ENCODE measurements at regions not wholly inside any gene's neighbourhood (a gene's known extent, or its start where the extent isn't known, plus 50 kb on each side); places are given as distances from the start of the nearest gene placed in this dataset.

- peaks cover 21% of the 10 kb centered on the region for H3K4me1 ChIP-seq (ENCODE audit: control insufficient read depth, insufficient read depth, low read length)
- no peaks in the 10 kb centered on the region for H3K27me3 ChIP-seq (ENCODE audit: control insufficient read depth, insufficient read depth, low read length)
- peak; percentile 36 for DNase-seq
- H3K9me3 ChIP-seq (replicated peaks; ENCODE audit: control insufficient read depth, low read depth, low read length) = no peaks in the 10 kb centered on the region
- no peak overlapping the region for H3K27ac ChIP-seq (ENCODE audit: low read length)
- H3K36me3 ChIP-seq (ENCODE audit: control insufficient read depth, insufficient read depth, low read length) = no peaks in the 10 kb centered on the region
- 0% methylated on average over 1 of the region's 3 CpGs for WGBS (ENCODE audit: insufficient coverage)
- no peak overlapping the region for H3K4me3 ChIP-seq (ENCODE audit: low read length)
These were observed 232.6 kb upstream of the ADAMTS16 start for GRCh38 chr5:4907571-4907970.

DNA sequence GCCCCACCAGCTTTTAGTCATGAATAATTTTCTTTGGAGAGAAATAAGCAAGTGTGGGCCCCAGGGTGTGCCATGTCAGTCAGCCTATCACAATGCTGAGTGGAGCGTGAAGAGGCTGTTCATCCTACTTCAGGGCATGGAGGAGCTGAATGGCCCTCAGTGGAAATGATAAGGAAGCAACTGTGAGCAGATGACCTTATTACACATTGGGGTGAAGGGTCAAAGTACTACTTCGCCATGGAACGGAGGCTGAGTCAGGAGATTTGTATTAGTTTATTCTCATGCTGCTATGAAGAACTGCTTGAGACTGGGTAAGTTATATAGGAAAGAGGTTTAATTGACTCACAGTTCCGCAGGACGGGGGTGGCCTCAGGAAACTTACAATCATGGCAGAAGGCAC lies 231.0 kb upstream of the ADAMTS16 start:
- WGBS (ENCODE audit: insufficient coverage) = 100% methylated on average over 3 of the region's 5 CpGs
- H3K27me3 ChIP-seq (ENCODE audit: control insufficient read depth, insufficient read depth, low read length) = no peaks in the 10 kb centered on the region
- no peaks in the 10 kb centered on the region for H3K9me3 ChIP-seq (replicated peaks; ENCODE audit: control insufficient read depth, low read depth, low read length)
- H3K4me3 ChIP-seq (ENCODE audit: low read length) = no peak overlapping the region
- H3K36me3 ChIP-seq (ENCODE audit: control insufficient read depth, insufficient read depth, low read length) = no peaks in the 10 kb centered on the region
- H3K27ac ChIP-seq (ENCODE audit: low read length) = no peak overlapping the region
- peaks cover 21% of the 10 kb centered on the region for H3K4me1 ChIP-seq (ENCODE audit: control insufficient read depth, insufficient read depth, low read length)
- no peak for DNase-seq

GRCh38 chr5:4911646-4912403 lies 228.3 kb upstream of the ADAMTS16 start:
- Histone ChIP-seq H3K9me3 (replicated peaks; ENCODE audit: control insufficient read depth, low read depth, low read length) (no peaks in the 10 kb centered on the region), H3K27ac (ENCODE audit: low read length) (no peak overlapping the region), H3K4me3 (ENCODE audit: low read length) (no peak overlapping the region), H3K27me3 (ENCODE audit: control insufficient read depth, insufficient read depth, low read length) (no peaks in the 10 kb centered on the region), H3K36me3 (ENCODE audit: control insufficient read depth, insufficient read depth, low read length) (no peaks in the 10 kb centered on the region), H3K4me1 (ENCODE audit: control insufficient read depth, insufficient read depth, low read length) (peaks cover 8% of the 10 kb centered on the region)
- 75% methylated on average over 2 of the region's 6 CpGs for WGBS (ENCODE audit: insufficient coverage)
- DNase-seq = no peak

- WGBS (ENCODE audit: insufficient coverage) = 20% methylated on average over 1 of the region's 5 CpGs
- H3K36me3 ChIP-seq (ENCODE audit: control insufficient read depth, insufficient read depth, low read length) = no peaks in the 10 kb centered on the region
- no peak for DNase-seq
These were observed 218.2 kb upstream of the ADAMTS16 start for GRCh38 chr5:4921929-4922328.

GRCh38 chr5:4924577-4924976 lies 215.6 kb upstream of the ADAMTS16 start:
- Histone ChIP-seq H3K27me3 (ENCODE audit: control insufficient read depth, insufficient read depth, low read length) (no peaks in the 10 kb centered on the region), H3K4me3 (ENCODE audit: low read length) (no peak overlapping the region), H3K4me1 (ENCODE audit: control insufficient read depth, insufficient read depth, low read length) (peaks cover 10% of the 10 kb centered on the region), H3K9me3 (replicated peaks; ENCODE audit: control insufficient read depth, low read depth, low read length) (no peaks in the 10 kb centered on the region), H3K27ac (ENCODE audit: low read length) (no peak overlapping the region), H3K36me3 (ENCODE audit: control insufficient read depth, insufficient read depth, low read length) (no peaks in the 10 kb centered on the region)
- no peak for DNase-seq
- 85% methylated on average over 3 of the region's 4 CpGs for WGBS (ENCODE audit: insufficient coverage)

More at GRCh38 chr5:4921929-4922328, 218.2 kb upstream of the ADAMTS16 start:
- H3K4me1 ChIP-seq (ENCODE audit: control insufficient read depth, insufficient read depth, low read length) = no peaks in the 10 kb centered on the region
- no peak overlapping the region for H3K27ac ChIP-seq (ENCODE audit: low read length)
- H3K9me3 ChIP-seq (replicated peaks; ENCODE audit: control insufficient read depth, low read depth, low read length) = no peaks in the 10 kb centered on the region
- H3K27me3 ChIP-seq (ENCODE audit: control insufficient read depth, insufficient read depth, low read length) = no peaks in the 10 kb centered on the region
- no peak overlapping the region for H3K4me3 ChIP-seq (ENCODE audit: low read length)

- Histone ChIP-seq H3K27me3 (ENCODE audit: control insufficient read depth, insufficient read depth, low read length) (no peaks in the 10 kb centered on the region), H3K27ac (ENCODE audit: low read length) (no peak overlapping the region), H3K36me3 (ENCODE audit: control insufficient read depth, insufficient read depth, low read length) (no peaks in the 10 kb centered on the region), H3K4me1 (ENCODE audit: control insufficient read depth, insufficient read depth, low read length) (peaks cover 12% of the 10 kb centered on the region), H3K4me3 (ENCODE audit: low read length) (no peak overlapping the region), H3K9me3 (replicated peaks; ENCODE audit: control insufficient read depth, low read depth, low read length) (no peaks in the 10 kb centered on the region)
- no CpG with 5 or more reads among the region's 2 CpGs for WGBS (ENCODE audit: insufficient coverage)
- no peak for DNase-seq
These were observed 213.0 kb upstream of the ADAMTS16 start for GRCh38 chr5:4927097-4927496.

DNA sequence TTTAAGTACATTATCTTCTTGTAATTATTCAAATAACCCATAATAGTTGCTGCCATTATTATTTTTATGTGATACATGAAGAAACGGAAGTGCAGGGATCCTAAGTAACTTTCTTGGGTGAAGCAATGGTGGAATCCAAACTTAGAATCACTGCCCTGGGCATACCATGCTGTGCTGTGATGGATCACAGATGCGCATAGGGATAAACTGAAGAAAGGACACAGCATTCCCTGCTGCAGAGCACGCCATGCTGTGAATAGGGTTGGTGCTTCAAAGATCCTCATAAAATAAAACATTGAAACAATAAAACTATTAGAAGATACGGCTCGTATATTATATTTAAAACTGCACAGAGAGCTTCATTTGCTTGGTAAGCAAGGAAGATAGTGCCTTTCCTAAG lies 211.7 kb upstream of the ADAMTS16 start:
- DNase-seq = no peak
- Histone ChIP-seq H3K4me3 (ENCODE audit: low read length) (no peak overlapping the region), H3K4me1 (ENCODE audit: control insufficient read depth, insufficient read depth, low read length) (peaks cover 12% of the 10 kb centered on the region), H3K27ac (ENCODE audit: low read length) (no peak overlapping the region), H3K36me3 (ENCODE audit: control insufficient read depth, insufficient read depth, low read length) (no peaks in the 10 kb centered on the region), H3K9me3 (replicated peaks; ENCODE audit: control insufficient read depth, low read depth, low read length) (no peaks in the 10 kb centered on the region), H3K27me3 (ENCODE audit: control insufficient read depth, insufficient read depth, low read length) (no peaks in the 10 kb centered on the region)
- 70% methylated on average over 2 of the region's 5 CpGs for WGBS (ENCODE audit: insufficient coverage)

DNA sequence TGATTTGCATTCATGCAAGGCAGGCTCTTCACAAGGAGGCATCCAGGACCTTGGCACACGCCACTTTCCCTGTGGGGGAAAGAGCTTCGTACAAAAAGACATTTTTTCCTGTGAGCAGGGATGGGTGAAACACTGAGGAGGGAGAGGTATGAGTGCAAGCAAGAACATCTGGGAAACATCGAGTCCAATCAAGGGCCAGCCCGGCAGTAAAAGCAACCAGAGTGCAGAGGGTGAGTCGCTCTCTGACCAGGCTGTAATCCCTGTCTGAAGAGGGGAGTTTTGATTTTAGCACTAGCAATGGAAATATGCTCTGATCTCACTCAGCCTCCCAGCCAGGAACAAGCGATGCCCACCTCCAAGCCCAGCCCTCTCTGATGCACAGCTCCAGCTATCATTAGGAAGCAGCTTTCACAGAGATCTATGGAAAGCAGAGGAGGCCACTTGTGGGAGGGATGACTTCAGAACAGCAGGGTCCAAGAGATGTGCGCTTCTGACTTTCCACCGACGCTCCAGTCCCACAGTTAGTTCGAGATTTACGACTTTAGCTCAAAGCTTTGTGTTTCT lies 211.0 kb upstream of the ADAMTS16 start:
- H3K9me3 ChIP-seq (replicated peaks; ENCODE audit: control insufficient read depth, low read depth, low read length) = no peaks in the 10 kb centered on the region
- H3K27me3 ChIP-seq (ENCODE audit: control insufficient read depth, insufficient read depth, low read length) = no peaks in the 10 kb centered on the region
- DNase-seq = peak; percentile 70
- H3K4me3 ChIP-seq (ENCODE audit: low read length) = no peak overlapping the region
- peaks cover 12% of the 10 kb centered on the region for H3K4me1 ChIP-seq (ENCODE audit: control insufficient read depth, insufficient read depth, low read length)
- peak overlapping the region; percentile 55 for H3K27ac ChIP-seq (ENCODE audit: low read length)
- 29% methylated on average over 8 of the region's 11 CpGs for WGBS (ENCODE audit: insufficient coverage)
- H3K36me3 ChIP-seq (ENCODE audit: control insufficient read depth, insufficient read depth, low read length) = no peaks in the 10 kb centered on the region

GRCh38 chr5:4939042-4939781 lies 200.9 kb upstream of the ADAMTS16 start:
- Histone ChIP-seq H3K36me3 (ENCODE audit: control insufficient read depth, insufficient read depth, low read length) (no peaks in the 10 kb centered on the region), H3K9me3 (replicated peaks; ENCODE audit: control insufficient read depth, low read depth, low read length) (no peaks in the 10 kb centered on the region), H3K4me1 (ENCODE audit: control insufficient read depth, insufficient read depth, low read length) (peaks cover 31% of the 10 kb centered on the region), H3K27ac (ENCODE audit: low read length) (peak overlapping the region; percentile 13), H3K27me3 (ENCODE audit: control insufficient read depth, insufficient read depth, low read length) (peaks cover 2% of the 10 kb centered on the region), H3K4me3 (ENCODE audit: low read length) (no peak overlapping the region)
- DNase-seq = peak; percentile 74
- 66% methylated on average over 6 of the region's 15 CpGs for WGBS (ENCODE audit: insufficient coverage)

GRCh38 chr5:4941161-4941560 lies 199.0 kb upstream of the ADAMTS16 start:
- H3K4me1 ChIP-seq (ENCODE audit: control insufficient read depth, insufficient read depth, low read length) = peaks cover 31% of the 10 kb centered on the region
- no peaks in the 10 kb centered on the region for H3K9me3 ChIP-seq (replicated peaks; ENCODE audit: control insufficient read depth, low read depth, low read length)
- WGBS (ENCODE audit: insufficient coverage) = 79% methylated on average over 3 of the region's 12 CpGs
- peak; percentile 45 for DNase-seq
- H3K36me3 ChIP-seq (ENCODE audit: control insufficient read depth, insufficient read depth, low read length) = no peaks in the 10 kb centered on the region
- H3K4me3 ChIP-seq (ENCODE audit: low read length) = no peak overlapping the region
- peaks cover 2% of the 10 kb centered on the region for H3K27me3 ChIP-seq (ENCODE audit: control insufficient read depth, insufficient read depth, low read length)
- H3K27ac ChIP-seq (ENCODE audit: low read length) = peak overlapping the region; percentile 44

Measured in muscle of leg (tissue), 3 donors.